ENCODE measurements at regions not wholly inside any gene's neighbourhood (a gene's known extent, or its start where the extent isn't known, plus 50 kb on each side); places are given as distances from the start of the nearest gene placed in this dataset.

GRCh38 chr10:8156918-8157317 is 102.4 kb downstream of the GATA3 start:
- H3K9ac ChIP-seq (ENCODE audit: low read depth in 1 of 2, low read length in 2 of 2): no peak overlapping the region
- no peak for DNase-seq (ENCODE audit: low spot score)
- no peak for TF ChIP-seq RAD21 (IDR thresholded peaks at IDR 0.05)
- no peak for TF ChIP-seq HNF4A (conservative IDR thresholded peaks at IDR 0.05)
- no peak for TF ChIP-seq HNF4G (IDR thresholded peaks at IDR 0.05)
- H3K4me1 ChIP-seq (ENCODE audit: control insufficient read depth in 4 of 4, insufficient read depth in 4 of 4, low read length in 3 of 4): no peaks in the 10 kb centered on the region
- H3K36me3 ChIP-seq (ENCODE audit: control insufficient read depth in 4 of 4, insufficient read depth in 3 of 4, low read depth in 1 of 4, low read length in 3 of 4): no peaks in the 10 kb centered on the region
- H3K9me3 ChIP-seq (ENCODE audit: control insufficient read depth in 4 of 4, low read length in 3 of 4): no peaks in the 10 kb centered on the region
- 95% methylated on average over 4 of the region's 4 CpGs for WGBS
- H3K27me3 ChIP-seq (ENCODE audit: control insufficient read depth in 4 of 4, insufficient read depth in 4 of 4, low read length in 3 of 4): no peaks in the 10 kb centered on the region
- no peak overlapping the region for H3K27ac ChIP-seq (ENCODE audit: low read depth in 1 of 2, low read length in 2 of 2)
- H3K4me3 ChIP-seq (ENCODE audit: low read depth in 1 of 3, low read length in 3 of 3): no peak overlapping the region

GRCh38 chr10:8158193-8159071 is 103.9 kb downstream of the GATA3 start:
- H3K9ac ChIP-seq (ENCODE audit: low read depth in 1 of 2, low read length in 2 of 2): no peak overlapping the region
- TF ChIP-seq YY1 (IDR thresholded peaks at IDR 0.05): no peak
- H3K4me3 ChIP-seq (ENCODE audit: low read depth in 1 of 3, low read length in 3 of 3): no peak overlapping the region
- no peak overlapping the region for H3K27ac ChIP-seq (ENCODE audit: low read depth in 1 of 2, low read length in 2 of 2)
- H3K27me3 ChIP-seq (ENCODE audit: control insufficient read depth in 4 of 4, insufficient read depth in 4 of 4, low read length in 3 of 4): no peaks in the 10 kb centered on the region
- 63% methylated on average over 9 of the region's 9 CpGs for WGBS
- H3K4me1 ChIP-seq (ENCODE audit: control insufficient read depth in 4 of 4, insufficient read depth in 4 of 4, low read length in 3 of 4): no peaks in the 10 kb centered on the region
- DNase-seq (ENCODE audit: low spot score): no peak
- no peaks in the 10 kb centered on the region for H3K9me3 ChIP-seq (ENCODE audit: control insufficient read depth in 4 of 4, low read length in 3 of 4)
- H3K36me3 ChIP-seq (ENCODE audit: control insufficient read depth in 4 of 4, insufficient read depth in 3 of 4, low read depth in 1 of 4, low read length in 3 of 4): no peaks in the 10 kb centered on the region

- Histone ChIP-seq H3K27ac (ENCODE audit: low read depth in 1 of 2, low read length in 2 of 2) (no peak overlapping the region), H3K27me3 (ENCODE audit: control insufficient read depth in 4 of 4, insufficient read depth in 4 of 4, low read length in 3 of 4) (no peaks in the 10 kb centered on the region), H3K4me3 (ENCODE audit: low read depth in 1 of 3, low read length in 3 of 3) (no peak overlapping the region), H3K9ac (ENCODE audit: low read depth in 1 of 2, low read length in 2 of 2) (no peak overlapping the region), H3K9me3 (ENCODE audit: control insufficient read depth in 4 of 4, low read length in 3 of 4) (no peaks in the 10 kb centered on the region), H3K36me3 (ENCODE audit: control insufficient read depth in 4 of 4, insufficient read depth in 3 of 4, low read depth in 1 of 4, low read length in 3 of 4) (no peaks in the 10 kb centered on the region), H3K4me1 (ENCODE audit: control insufficient read depth in 4 of 4, insufficient read depth in 4 of 4, low read length in 3 of 4) (no peaks in the 10 kb centered on the region)
- WGBS: 88% methylated on average over 9 of the region's 9 CpGs
- no peak for TF ChIP-seq TAF1 (conservative IDR thresholded peaks at IDR 0.05)
- no peak for TF ChIP-seq SP1 (IDR thresholded peaks at IDR 0.05)
- TF ChIP-seq JUND (IDR thresholded peaks at IDR 0.05): no peak
- TF ChIP-seq RXRA (IDR thresholded peaks at IDR 0.05): no peak
- no peak for TF ChIP-seq FOXA2 (IDR thresholded peaks at IDR 0.05)
- no peak for TF ChIP-seq MAX (IDR thresholded peaks at IDR 0.05)
- no peak for TF ChIP-seq YY1 (IDR thresholded peaks at IDR 0.05)
- no peak for TF ChIP-seq FOXA1 (IDR thresholded peaks at IDR 0.05)
- no peak for TF ChIP-seq HNF4A (conservative IDR thresholded peaks at IDR 0.05)
- no peak for TF ChIP-seq HNF4G (IDR thresholded peaks at IDR 0.05)
- no peak for TF ChIP-seq CTCF (IDR thresholded peaks at IDR 0.05; ENCODE audit: low read depth, low read length, missing input control)
- no peak for TF ChIP-seq RAD21 (IDR thresholded peaks at IDR 0.05)
- DNase-seq (ENCODE audit: low spot score): no peak
Measured at GRCh38 chr10:8159341-8160165, 105.1 kb downstream of the GATA3 start.
